ENCODE measurements at regions not wholly inside any gene's neighbourhood (a gene's known extent, or its start where the extent isn't known, plus 50 kb on each side); places are given as distances from the start of the nearest gene placed in this dataset.
"Not testable (repeated sequence)": the region's sequence is repeated elsewhere in the genome, so short reads cannot be mapped to it uniquely, and the experiment has no call there.

DNA sequence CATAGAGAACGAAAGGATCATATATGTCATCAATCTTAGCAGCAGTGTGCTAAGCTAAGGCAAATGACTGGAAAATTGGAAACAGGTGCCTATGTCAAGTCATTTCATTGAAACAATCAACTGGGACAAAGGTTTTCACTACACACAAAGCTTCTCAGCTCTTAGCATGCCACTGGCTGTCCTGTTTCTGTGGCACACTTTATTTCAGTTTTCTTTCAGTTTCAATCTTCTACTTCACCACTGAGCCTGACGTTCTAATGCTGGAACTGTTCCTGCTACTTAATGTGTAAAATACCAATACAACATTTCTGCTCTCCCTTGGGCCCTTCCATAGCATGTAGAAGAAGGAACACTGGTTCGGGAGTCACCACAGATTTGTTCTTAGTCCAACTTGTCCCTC, 378.3 kb upstream of the FMR1 start:
- in situ Hi-C loops (cut with MboI; ENCODE audit: low sequenced_read_pairs, unreplicated experiment): no loop called here
- TF ChIP-seq, protein P1, sequence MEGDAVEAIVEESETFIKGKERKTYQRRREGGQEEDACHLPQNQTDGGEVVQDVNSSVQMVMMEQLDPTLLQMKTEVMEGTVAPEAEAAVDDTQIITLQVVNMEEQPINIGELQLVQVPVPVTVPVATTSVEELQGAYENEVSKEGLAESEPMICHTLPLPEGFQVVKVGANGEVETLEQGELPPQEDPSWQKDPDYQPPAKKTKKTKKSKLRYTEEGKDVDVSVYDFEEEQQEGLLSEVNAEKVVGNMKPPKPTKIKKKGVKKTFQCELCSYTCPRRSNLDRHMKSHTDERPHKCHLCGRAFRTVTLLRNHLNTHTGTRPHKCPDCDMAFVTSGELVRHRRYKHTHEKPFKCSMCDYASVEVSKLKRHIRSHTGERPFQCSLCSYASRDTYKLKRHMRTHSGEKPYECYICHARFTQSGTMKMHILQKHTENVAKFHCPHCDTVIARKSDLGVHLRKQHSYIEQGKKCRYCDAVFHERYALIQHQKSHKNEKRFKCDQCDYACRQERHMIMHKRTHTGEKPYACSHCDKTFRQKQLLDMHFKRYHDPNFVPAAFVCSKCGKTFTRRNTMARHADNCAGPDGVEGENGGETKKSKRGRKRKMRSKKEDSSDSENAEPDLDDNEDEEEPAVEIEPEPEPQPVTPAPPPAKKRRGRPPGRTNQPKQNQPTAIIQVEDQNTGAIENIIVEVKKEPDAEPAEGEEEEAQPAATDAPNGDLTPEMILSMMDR (IDR thresholded peaks at IDR 0.05; ENCODE audit: borderline replicate concordance, control extremely low read depth, extremely low read depth, insufficient read depth, missing control alignments): no peak
- DNase-seq (ENCODE audit: low spot score): no peak

DNA sequence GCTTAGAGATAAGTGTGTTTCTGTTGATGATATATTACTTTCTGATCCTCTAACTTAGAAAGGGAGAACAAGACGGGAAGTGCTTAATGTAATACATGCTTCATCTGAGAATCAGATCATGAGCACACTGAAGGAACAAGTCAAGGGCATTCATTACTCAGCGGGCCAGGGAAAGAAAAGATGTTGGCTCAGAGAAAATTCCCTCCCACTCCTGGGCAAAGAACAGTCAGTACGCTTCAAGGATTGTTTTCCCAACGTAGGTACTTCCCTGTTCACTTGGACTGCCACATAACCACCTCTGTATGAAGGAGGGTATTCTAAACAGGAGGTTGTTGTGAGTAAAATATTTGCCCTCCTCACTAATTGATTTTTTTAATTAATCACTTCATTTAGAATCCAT, 374.5 kb upstream of the FMR1 start:
- TF ChIP-seq, protein P1 (IDR thresholded peaks at IDR 0.05; ENCODE audit: borderline replicate concordance, control extremely low read depth, extremely low read depth, insufficient read depth, missing control alignments): no peak
- DNase-seq (ENCODE audit: low spot score): no peak
- in situ Hi-C loops (cut with MboI; ENCODE audit: low sequenced_read_pairs, unreplicated experiment): no loop called here

DNA sequence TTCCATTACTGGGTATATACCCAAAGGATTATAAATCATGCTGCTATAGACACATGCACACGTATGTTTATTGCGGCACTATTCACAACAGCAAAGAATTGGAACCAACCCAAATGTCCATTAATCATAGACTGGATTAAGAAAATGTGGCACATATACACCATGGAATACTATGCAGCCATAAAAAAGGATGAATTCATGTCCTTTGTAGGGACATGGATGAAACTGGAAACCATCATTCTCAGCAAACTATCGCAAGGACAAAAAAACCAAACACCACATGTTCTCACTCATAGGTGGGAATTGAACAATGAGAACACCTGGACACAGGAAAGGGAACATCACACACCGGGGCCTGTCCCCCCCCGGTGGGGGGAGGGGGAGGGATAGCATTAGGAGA, 363.7 kb upstream of the FMR1 start:
- DNase-seq (ENCODE audit: low spot score); in situ Hi-C loops (cut with MboI; ENCODE audit: low sequenced_read_pairs, unreplicated experiment): not testable (repeated sequence)

DNA sequence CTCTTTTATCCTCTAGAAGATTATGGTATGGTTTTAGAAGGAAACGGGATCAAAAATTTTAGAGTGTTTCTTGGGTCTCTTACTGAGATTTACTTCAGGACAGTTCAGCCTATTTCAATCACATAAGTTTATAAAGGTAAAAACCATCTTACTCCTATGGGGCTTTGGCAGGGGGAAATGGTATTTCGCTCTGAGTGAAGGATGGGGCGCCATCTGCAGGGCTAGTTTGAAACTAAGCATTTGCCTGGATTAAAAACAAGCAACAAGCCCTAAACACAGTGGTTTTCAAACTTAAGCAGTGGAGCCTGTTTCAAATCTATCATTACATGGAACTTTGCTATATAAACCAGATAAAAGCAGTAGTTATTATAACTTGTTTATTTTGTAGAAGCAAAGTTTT, 361.5 kb upstream of the FMR1 start:
- TF ChIP-seq, protein P1 (IDR thresholded peaks at IDR 0.05; ENCODE audit: borderline replicate concordance, control extremely low read depth, extremely low read depth, insufficient read depth, missing control alignments): no peak
- no peak for DNase-seq (ENCODE audit: low spot score)
- in situ Hi-C loops (cut with MboI; ENCODE audit: low sequenced_read_pairs, unreplicated experiment): no loop called here

DNA sequence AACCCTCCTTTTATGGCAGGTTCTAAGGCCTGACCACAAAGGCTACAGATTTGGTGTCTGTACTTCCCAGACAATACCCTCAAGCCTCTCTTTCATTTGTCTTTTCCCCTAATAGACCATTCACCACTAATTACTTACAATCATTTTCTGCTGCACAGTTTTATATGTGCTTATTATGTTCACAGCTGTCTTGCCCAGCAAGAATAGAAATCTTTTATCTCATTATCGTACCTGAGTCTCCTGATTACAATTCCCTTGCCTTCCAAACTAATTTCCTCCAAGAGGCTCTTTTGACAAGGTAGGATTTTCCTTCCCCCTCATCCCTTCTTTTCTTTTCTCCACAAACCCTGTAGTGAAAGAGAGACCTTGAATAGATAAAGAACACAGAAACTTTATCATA, 352.5 kb upstream of the FMR1 start:
- in situ Hi-C loops (cut with MboI; ENCODE audit: low sequenced_read_pairs, unreplicated experiment): no loop called here
- TF ChIP-seq, protein P1 (IDR thresholded peaks at IDR 0.05; ENCODE audit: borderline replicate concordance, control extremely low read depth, extremely low read depth, insufficient read depth, missing control alignments): no peak
- no peak for DNase-seq (ENCODE audit: low spot score)

DNA sequence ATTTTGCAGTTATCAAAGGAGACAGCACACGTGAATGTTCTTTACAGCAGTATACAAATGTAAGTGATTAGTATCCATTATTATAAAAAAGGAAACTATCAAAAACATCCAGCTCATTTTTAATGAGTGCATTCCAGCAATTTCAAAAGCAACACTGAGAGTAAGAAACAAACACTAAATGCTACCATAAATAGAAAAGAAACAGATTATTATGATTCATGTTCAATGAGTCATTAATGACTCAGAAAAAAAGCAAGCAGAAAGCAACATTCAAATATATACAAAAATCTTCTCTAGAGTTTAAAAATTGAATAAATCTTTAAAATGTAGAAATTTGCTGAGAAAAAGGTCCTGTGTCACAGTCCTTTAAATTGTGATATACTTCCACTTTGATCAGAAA, 346.5 kb upstream of the FMR1 start:
- in situ Hi-C loops (cut with MboI; ENCODE audit: low sequenced_read_pairs, unreplicated experiment): no loop called here
- no peak for DNase-seq (ENCODE audit: low spot score)
- TF ChIP-seq, protein P1 (IDR thresholded peaks at IDR 0.05; ENCODE audit: borderline replicate concordance, control extremely low read depth, extremely low read depth, insufficient read depth, missing control alignments): no peak

DNA sequence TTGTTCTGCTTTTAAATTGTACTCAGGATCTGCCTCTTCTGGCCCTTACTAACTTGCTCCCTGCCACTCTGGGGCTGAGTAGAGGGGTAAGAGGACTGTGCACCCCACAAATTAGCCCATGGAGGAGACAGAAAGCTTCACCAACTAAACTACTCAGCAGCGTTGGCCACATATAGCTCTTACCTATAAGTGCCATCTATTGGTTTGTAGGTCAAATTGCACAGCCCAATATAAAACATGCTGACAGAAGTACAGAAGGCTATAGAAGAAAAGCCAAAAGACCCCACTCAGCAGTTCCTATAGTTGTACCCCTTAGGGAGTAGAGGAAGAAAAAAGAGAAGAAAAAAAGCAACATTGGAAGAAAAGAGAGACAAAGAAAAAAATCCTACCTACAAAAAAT, 341.2 kb upstream of the FMR1 start:
- TF ChIP-seq, protein P1 (IDR thresholded peaks at IDR 0.05; ENCODE audit: borderline replicate concordance, control extremely low read depth, extremely low read depth, insufficient read depth, missing control alignments): no peak
- DNase-seq (ENCODE audit: low spot score): no peak
- in situ Hi-C loops (cut with MboI; ENCODE audit: low sequenced_read_pairs, unreplicated experiment): no loop called here
